IgD-negative memory B cell (primary cell): ENCODE measurements at regions not wholly inside any gene's neighbourhood (a gene's known extent, or its start where the extent isn't known, plus 50 kb on each side); places are given as distances from the start of the nearest gene placed in this dataset.

Experiments used
- H3K27ac Mint-ChIP-seq, 3 donors: one replicate each; pipeline ENCODE4 v1.8.0; 2020 to 2022; ENCODE audit warnings: mild to moderate bottlenecking in 3 of 3, mixed read lengths in 3 of 3, moderate library complexity in 1 of 3
- H3K27me3 Mint-ChIP-seq: one replicate; pipeline ENCODE4 v1.8.0; 2021; ENCODE audit warnings: mixed read lengths
- H3K36me3 Mint-ChIP-seq: one replicate; pipeline ENCODE4 v1.8.0; 2020; ENCODE audit warnings: mild to moderate bottlenecking, mixed read lengths
- H3K4me1 Mint-ChIP-seq, 3 donors: one replicate each; pipeline ENCODE4 v1.8.0; 2020 to 2022; ENCODE audit warnings: mixed read lengths in 3 of 3, mild to moderate bottlenecking in 1 of 3
- H3K4me3 Mint-ChIP-seq, 4 donors: one replicate each; pipeline ENCODE4 v1.8.0; 2020 to 2022; ENCODE audit warnings: mild to moderate bottlenecking in 4 of 4, mixed read lengths in 4 of 4, moderate library complexity in 3 of 4
- H3K9me3 Mint-ChIP-seq, 3 donors: one replicate each; pipeline ENCODE4 v1.8.0; 2020 to 2021; ENCODE audit warnings: mixed read lengths in 3 of 3, mild to moderate bottlenecking in 1 of 3

DNA sequence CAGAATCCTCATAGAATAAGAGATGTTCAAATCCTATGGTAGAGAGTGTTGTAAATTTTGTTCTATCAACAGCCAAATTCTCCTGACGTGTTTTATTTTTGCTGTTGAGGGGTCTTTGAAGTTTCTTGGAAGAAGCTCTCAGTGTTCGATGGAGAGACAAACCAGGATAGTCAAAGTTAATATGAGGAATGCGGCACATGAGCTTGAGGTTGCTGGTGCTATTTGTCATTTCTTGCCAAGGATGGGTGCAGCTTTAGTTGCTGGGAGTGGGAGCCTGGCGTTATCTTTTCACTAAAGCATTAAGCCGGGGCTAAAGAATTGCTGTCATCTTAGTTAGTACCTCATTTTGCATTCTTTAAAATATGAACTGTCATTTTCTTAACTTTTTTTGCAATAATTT lies 239.9 kb upstream of the CSNK1A1L start:
- Mint-ChIP-seq H3K27ac (no peak overlapping the region), H3K36me3 (peaks cover 3% of the 10 kb centered on the region), H3K27me3 (no peaks in the 10 kb centered on the region)

DNA sequence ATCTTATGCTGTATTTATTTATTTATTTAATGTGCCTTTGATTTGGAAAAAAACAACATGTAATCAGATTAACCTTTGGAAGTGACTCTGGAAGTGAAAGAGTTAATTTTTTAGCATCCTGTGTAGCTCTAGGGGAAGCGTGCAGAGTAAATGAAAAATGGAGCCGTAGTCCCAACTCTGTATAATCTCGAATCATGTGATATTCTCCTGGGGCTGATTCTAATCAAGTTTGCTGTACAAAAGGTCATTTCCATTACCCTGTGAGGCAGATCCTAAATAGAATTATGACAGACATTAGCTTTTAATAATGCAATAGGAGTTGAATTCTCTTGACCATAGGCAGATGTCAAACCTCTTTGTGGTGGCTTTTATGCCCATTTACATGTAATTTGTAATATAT lies 238.6 kb upstream of the CSNK1A1L start:
- peaks cover 1% of the 10 kb centered on the region for H3K36me3 Mint-ChIP-seq
- no peaks in the 10 kb centered on the region for H3K27me3 Mint-ChIP-seq
- H3K4me1 Mint-ChIP-seq: no peaks in the 10 kb centered on the region
- no peaks in the 10 kb centered on the region for H3K9me3 Mint-ChIP-seq
- no peak overlapping the region for H3K27ac Mint-ChIP-seq
- no peak overlapping the region for H3K4me3 Mint-ChIP-seq

More for the DNA sequence above, 239.9 kb upstream of the CSNK1A1L start:
- H3K9me3 Mint-ChIP-seq: no peaks in the 10 kb centered on the region
- no peaks in the 10 kb centered on the region for H3K4me1 Mint-ChIP-seq
- no peak overlapping the region for H3K4me3 Mint-ChIP-seq

- Mint-ChIP-seq H3K27ac (no peak overlapping the region), H3K27me3 (no peaks in the 10 kb centered on the region), H3K4me1 (no peaks in the 10 kb centered on the region), H3K36me3 (peaks cover 1% of the 10 kb centered on the region), H3K9me3 (no peaks in the 10 kb centered on the region), H3K4me3 (no peak overlapping the region)
These were observed 236.7 kb upstream of the CSNK1A1L start for GRCh38 chr13:37342205-37342604.

DNA sequence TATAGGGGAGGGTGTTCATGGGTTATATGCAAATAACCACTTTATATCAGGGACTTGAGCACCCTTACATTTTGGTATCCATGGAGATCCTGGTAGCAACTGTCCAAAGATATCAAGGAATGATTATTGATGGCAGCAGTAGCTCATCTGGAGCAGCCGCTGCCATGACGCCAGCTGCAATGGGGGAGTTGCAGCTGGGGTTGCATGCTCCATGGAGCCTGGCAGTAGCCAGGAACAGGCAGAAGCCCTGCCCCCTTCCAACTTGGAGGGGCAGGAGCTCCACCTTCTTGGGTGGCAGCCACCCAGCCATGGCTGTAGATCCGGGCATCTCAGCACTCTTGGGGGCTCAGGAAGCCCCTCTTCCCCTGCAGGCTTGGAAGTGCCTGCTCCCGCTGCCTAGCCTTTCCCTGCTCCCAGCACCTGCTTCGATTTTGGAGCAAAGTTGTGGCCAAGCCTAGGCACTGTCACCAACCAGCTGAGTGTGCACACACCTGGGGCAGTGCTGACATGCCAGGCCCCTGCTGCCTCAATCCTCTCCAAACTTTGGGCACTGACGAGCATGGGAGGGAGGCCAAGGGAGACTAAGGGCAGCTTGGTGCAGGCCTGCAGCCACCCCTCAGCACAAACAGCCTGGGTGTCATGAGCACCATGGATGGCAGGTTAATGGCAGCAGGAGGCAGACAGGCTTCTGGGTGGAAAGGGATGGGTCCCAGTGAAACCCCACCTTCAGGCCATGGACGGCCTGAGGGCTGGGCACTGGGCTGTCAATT lies 235.6 kb upstream of the CSNK1A1L start:
- Mint-ChIP-seq H3K27me3 (no peaks in the 10 kb centered on the region), H3K27ac (no peak overlapping the region), H3K9me3 (no peaks in the 10 kb centered on the region), H3K4me3 (no peak overlapping the region), H3K36me3 (peaks cover 1% of the 10 kb centered on the region), H3K4me1 (no peaks in the 10 kb centered on the region)

DNA sequence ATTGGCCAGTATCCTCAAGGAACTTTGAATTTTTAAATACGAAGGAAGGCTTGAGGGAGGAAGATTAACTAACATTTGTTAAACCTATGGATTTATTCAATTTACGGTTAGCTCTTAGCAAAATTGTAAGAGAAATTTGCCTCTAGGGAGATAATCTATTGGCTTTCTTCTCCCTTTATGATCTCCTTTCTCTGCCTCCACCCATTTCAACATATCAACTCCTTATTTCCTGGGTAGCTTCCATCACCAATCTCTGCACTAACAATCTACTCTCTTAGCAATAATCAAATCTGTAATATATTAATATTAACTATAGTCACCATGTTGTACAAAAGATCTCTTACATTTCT lies 233.9 kb upstream of the CSNK1A1L start:
- Mint-ChIP-seq H3K4me3 (no peak overlapping the region), H3K27ac (no peak overlapping the region), H3K27me3 (no peaks in the 10 kb centered on the region), H3K4me1 (no peaks in the 10 kb centered on the region), H3K36me3 (peaks cover 1% of the 10 kb centered on the region), H3K9me3 (peaks cover 0 to under 1% (median 0%) of the 10 kb centered on the region in 3 donors)

GRCh38 chr13:37338726-37339385 lies 233.4 kb upstream of the CSNK1A1L start:
- Mint-ChIP-seq H3K27me3 (no peaks in the 10 kb centered on the region), H3K9me3 (peaks cover 0 to 2% (median 0%) of the 10 kb centered on the region in 3 donors), H3K36me3 (peaks cover 1% of the 10 kb centered on the region), H3K4me1 (no peaks in the 10 kb centered on the region), H3K4me3 (no peak overlapping the region), H3K27ac (no peak overlapping the region)

GRCh38 chr13:37326334-37326733 lies 220.9 kb upstream of the CSNK1A1L start:
- H3K9me3 Mint-ChIP-seq: peaks cover 0 to 11% (median 0%) of the 10 kb centered on the region in 3 donors

GRCh38 chr13:37319031-37319443 lies 213.6 kb upstream of the CSNK1A1L start:
- H3K4me1 Mint-ChIP-seq: no peaks in the 10 kb centered on the region
- H3K27me3 Mint-ChIP-seq: peaks cover 1% of the 10 kb centered on the region
- peaks cover 4 to 12% (median 7%) of the 10 kb centered on the region in 3 donors for H3K9me3 Mint-ChIP-seq
- no peak overlapping the region for H3K27ac Mint-ChIP-seq
- H3K4me3 Mint-ChIP-seq: no peak overlapping the region
- no peaks in the 10 kb centered on the region for H3K36me3 Mint-ChIP-seq

More at GRCh38 chr13:37326334-37326733, 220.9 kb upstream of the CSNK1A1L start:
- H3K36me3 Mint-ChIP-seq: no peaks in the 10 kb centered on the region
- H3K27me3 Mint-ChIP-seq: peaks cover 1% of the 10 kb centered on the region
- no peaks in the 10 kb centered on the region for H3K4me1 Mint-ChIP-seq
- no peak overlapping the region for H3K27ac Mint-ChIP-seq
- no peak overlapping the region for H3K4me3 Mint-ChIP-seq

- H3K4me3 Mint-ChIP-seq: no peak overlapping the region
- H3K36me3 Mint-ChIP-seq: no peaks in the 10 kb centered on the region
- peaks cover 4 to 12% (median 9%) of the 10 kb centered on the region in 3 donors for H3K9me3 Mint-ChIP-seq
- H3K27me3 Mint-ChIP-seq: no peaks in the 10 kb centered on the region
- peaks cover 0 to 1% (median 0%) of the 10 kb centered on the region in 3 donors for H3K4me1 Mint-ChIP-seq
- H3K27ac Mint-ChIP-seq: no peak overlapping the region
These were observed 211.5 kb upstream of the CSNK1A1L start for GRCh38 chr13:37316935-37317334.

- no peak overlapping the region for H3K4me3 Mint-ChIP-seq
These were observed 207.9 kb upstream of the CSNK1A1L start for GRCh38 chr13:37313372-37313771.

DNA sequence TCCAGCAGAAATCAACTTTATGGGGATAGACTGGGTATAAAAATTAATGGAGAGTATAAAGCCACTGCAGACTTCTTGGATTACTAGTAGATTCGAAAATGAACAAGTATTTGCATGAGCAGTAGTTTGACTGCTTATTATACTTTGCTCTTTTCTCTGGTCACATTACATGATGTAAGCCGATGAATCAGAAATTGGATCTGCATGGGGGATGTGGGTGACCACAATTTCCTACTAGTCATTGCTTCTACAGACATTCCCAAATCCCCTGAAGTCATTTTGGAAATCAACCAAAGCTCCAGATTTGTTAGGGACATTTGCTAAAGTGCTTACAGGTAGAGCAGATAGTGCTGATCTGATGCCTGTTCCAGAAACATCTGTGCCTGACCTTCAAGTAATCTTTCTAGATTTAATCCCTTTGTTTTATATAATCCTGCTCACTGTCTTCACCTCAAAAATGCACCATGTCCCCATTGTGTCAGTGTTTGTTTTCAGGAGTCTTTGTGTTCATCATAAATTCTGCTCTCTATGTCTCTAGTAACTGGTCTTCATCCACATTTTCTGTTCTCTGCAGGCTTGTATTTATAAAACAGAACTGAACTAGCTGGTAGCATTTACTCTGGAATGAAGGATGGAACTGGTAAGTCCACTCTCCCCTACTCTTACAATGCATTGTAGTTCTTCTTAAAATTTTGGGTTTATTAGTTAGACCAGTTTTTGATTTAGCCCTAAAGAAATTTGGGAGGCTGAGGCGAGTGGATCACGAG lies 201.5 kb upstream of the CSNK1A1L start:
- Mint-ChIP-seq H3K36me3 (no peaks in the 10 kb centered on the region), H3K4me1 (no peaks in the 10 kb centered on the region), H3K9me3 (peaks cover 0 to 1% (median 0%) of the 10 kb centered on the region in 3 donors), H3K27me3 (no peaks in the 10 kb centered on the region), H3K4me3 (no peak overlapping the region), H3K27ac (no peak overlapping the region)

More at GRCh38 chr13:37313372-37313771, 207.9 kb upstream of the CSNK1A1L start:
- Mint-ChIP-seq H3K27ac (no peak overlapping the region), H3K9me3 (peaks cover 0 to 4% (median 1%) of the 10 kb centered on the region in 3 donors), H3K27me3 (no peaks in the 10 kb centered on the region), H3K4me1 (peaks cover 0 to 1% (median 0%) of the 10 kb centered on the region in 3 donors), H3K36me3 (no peaks in the 10 kb centered on the region)

GRCh38 chr13:37303606-37304005 lies 198.1 kb upstream of the CSNK1A1L start:
- no peaks in the 10 kb centered on the region for H3K9me3 Mint-ChIP-seq
- no peak overlapping the region for H3K27ac Mint-ChIP-seq
- no peaks in the 10 kb centered on the region for H3K27me3 Mint-ChIP-seq
- no peak overlapping the region for H3K4me3 Mint-ChIP-seq
- H3K4me1 Mint-ChIP-seq: no peaks in the 10 kb centered on the region
- no peaks in the 10 kb centered on the region for H3K36me3 Mint-ChIP-seq

- Mint-ChIP-seq H3K9me3 (no peaks in the 10 kb centered on the region), H3K4me1 (no peaks in the 10 kb centered on the region), H3K27me3 (no peaks in the 10 kb centered on the region), H3K4me3 (no peak overlapping the region), H3K36me3 (no peaks in the 10 kb centered on the region), H3K27ac (no peak overlapping the region)
These were observed 197.2 kb upstream of the CSNK1A1L start for GRCh38 chr13:37302686-37303085.

DNA sequence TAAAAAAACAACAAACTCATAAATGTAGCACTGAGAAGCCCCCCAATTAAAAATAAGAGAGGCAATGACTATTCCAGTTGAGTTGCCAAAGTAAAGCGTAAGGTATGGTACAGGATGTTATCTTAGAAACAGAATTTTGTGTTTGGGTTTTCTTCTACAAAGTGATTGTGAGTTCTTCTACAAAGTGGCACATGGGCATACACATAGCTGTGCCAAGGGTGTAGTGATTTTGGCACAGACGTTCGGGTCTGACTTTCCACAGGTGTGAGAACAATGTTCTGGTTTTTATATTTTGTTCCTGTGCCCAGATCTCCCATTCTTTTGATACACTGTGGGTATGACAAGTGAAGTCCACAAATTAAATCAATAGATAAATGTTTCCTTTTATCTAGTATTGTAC lies 190.1 kb upstream of the CSNK1A1L start:
- no peaks in the 10 kb centered on the region for H3K27me3 Mint-ChIP-seq
- no peak overlapping the region for H3K4me3 Mint-ChIP-seq
- H3K9me3 Mint-ChIP-seq: peaks cover 0 to 3% (median 0%) of the 10 kb centered on the region in 3 donors
- H3K27ac Mint-ChIP-seq: no peak overlapping the region
- no peaks in the 10 kb centered on the region for H3K36me3 Mint-ChIP-seq
- H3K4me1 Mint-ChIP-seq: no peaks in the 10 kb centered on the region

GRCh38 chr13:37295071-37295470 lies 189.6 kb upstream of the CSNK1A1L start:
- Mint-ChIP-seq H3K4me3 (no peak overlapping the region), H3K27me3 (no peaks in the 10 kb centered on the region), H3K9me3 (peaks cover 0 to 6% (median 0%) of the 10 kb centered on the region in 3 donors), H3K4me1 (no peaks in the 10 kb centered on the region), H3K27ac (no peak overlapping the region), H3K36me3 (no peaks in the 10 kb centered on the region)
